AG09309 (cell line): ENCODE measurements at regions not wholly inside any gene's neighbourhood (a gene's known extent, or its start where the extent isn't known, plus 50 kb on each side); places are given as distances from the start of the nearest gene placed in this dataset.

ENCODE experiments used
- DNase-seq: peaks from one replicate; pipeline ENCODE4 v3.0.0-alpha.2; 2010; ENCODE audit warnings: low read depth
- H3K4me3 ChIP-seq: 2 replicates; pipeline ENCODE4 v1.5.1; 2011; ENCODE audit warnings: mild to moderate bottlenecking, low read depth, low read length, moderate library complexity; ENCODE audit not compliant: control insufficient read depth
- CTCF ChIP-seq: IDR thresholded peaks from 2 replicates; pipeline ENCODE4 v1.5.1; 2011; ENCODE audit warnings: mild to moderate bottlenecking, low read depth, low read length, inconsistent platforms; ENCODE audit not compliant: insufficient read depth, control insufficient read depth; ENCODE audit errors: missing control alignments

- DNase-seq, result no peak
- TF ChIP-seq CTCF, result no peak
- no peak overlapping the region for H3K4me3 ChIP-seq
These were observed 169.4 kb upstream of the GRB10 start for GRCh38 chr7:50952120-50952519.

DNA sequence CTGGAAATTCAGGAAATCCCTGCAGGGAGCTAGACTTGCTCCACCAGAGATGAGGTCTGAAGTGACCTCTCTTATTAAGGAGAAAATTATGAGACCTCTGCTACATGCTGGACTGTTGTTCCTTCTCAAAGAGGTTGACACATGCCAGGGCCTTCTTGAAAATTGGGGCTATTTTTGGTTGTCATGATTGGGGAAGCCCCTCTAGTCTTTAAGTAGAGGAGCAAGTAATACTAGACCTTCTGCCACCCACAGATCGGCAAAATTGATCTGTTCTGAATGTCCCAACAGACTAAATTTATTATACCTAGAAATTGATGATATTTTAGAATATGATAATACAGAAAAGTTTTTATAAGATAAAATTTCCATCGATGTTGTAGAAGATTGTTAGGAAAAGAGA lies 160.8 kb upstream of the GRB10 start:
- DNase-seq, result no peak
- H3K4me3 ChIP-seq, result no peak overlapping the region
- TF ChIP-seq CTCF, result no peak

DNA sequence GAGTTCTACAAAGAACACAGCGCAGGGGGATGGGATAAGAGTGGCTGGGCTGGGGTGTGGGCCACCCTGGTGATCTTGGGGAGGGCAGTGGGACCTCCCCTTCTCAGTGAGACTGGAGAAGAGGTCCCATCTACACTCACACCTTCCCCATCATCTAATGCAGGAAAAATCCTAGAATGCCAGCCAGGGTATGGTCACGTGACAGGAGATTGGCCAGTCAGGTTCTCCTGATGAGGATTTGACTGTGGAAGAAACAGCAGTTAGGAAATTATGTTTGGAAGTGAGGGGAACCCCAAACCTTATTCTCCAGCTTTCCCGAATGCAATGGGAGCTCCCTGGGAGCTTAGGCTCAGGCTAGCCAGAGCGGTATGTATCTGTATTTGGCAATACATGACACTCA lies 158.8 kb upstream of the GRB10 start:
- no peak for DNase-seq
- H3K4me3 ChIP-seq, result no peak overlapping the region
- no peak for TF ChIP-seq CTCF

DNA sequence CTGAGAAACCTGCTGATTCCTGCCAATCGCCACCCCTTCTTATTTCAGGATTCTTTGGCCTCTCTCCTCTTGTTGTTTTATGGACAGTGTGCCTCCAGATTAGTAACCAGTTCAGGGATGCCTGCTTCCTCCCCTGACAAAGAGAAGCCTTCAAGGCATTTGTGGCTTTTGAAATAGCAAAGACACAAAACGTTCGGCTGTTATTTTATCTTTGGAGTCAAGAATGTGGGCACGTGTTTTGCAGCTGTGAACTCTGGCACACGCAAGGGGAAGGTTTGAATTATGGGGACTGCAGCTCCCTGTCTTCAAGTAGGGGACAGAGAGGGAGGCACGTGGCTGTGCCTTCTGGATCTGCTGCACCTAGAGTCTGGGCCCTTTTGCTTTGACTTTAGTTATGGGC lies 157.9 kb upstream of the GRB10 start:
- no peak for TF ChIP-seq CTCF
- DNase-seq, result no peak
- no peak overlapping the region for H3K4me3 ChIP-seq

DNA sequence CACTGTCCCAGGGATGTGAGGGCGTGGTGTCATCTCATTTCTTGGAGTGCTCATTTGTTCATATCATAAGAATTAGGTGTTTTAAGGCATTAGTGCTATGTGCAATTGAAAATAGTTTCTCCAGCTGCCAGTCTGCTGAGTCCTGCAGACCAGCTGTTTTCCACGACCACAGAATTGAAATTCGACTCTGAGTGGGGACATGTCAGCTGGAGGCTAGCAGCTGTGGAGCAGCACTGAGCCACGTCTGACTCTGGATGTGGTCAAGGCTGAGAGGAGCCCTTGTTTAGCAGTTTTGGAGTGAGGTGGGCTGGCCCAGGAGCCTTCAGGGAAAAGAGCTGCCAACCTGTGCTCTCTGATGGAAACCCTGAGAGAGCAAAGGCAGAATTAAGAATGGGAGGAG lies 156.3 kb upstream of the GRB10 start:
- H3K4me3 ChIP-seq, result no peak overlapping the region
- no peak for TF ChIP-seq CTCF
- DNase-seq, result no peak

GRCh38 chr7:50937727-50938126 lies 155.0 kb upstream of the GRB10 start:
- TF ChIP-seq CTCF, result no peak
- no peak for DNase-seq
- H3K4me3 ChIP-seq, result no peak overlapping the region

DNA sequence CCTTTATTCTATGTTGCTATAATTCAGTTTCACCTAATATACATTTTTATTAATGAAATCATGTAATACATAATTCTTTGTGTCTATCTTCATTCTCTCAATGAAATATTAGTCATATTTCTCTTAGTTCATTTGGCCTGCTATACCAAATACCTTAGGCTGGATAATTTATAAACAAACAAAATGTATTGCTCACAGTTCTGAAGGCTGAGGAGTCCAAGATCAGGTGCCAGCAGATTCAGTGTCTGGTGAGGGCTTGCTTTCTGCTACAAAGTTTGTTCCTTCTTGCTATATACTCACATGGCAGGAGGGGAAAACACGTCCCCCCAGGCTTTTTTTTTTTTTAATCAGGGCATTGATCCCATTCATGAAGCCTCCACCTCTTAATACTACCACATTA lies 143.4 kb upstream of the GRB10 start:
- no peak for TF ChIP-seq CTCF
- no peak for DNase-seq
- H3K4me3 ChIP-seq, result no peak overlapping the region
